Nephron (organoid): ENCODE measurements at regions not wholly inside any gene's neighbourhood (a gene's known extent, or its start where the extent isn't known, plus 50 kb on each side); places are given as distances from the start of the nearest gene placed in this dataset.

ENCODE experiments used
- H3K27ac Mint-ChIP-seq, 3 experiments: 2 replicates each; pipeline ENCODE4 v1.8.0; 2020; ENCODE audit warnings: mixed read lengths in 3 of 3, mild to moderate bottlenecking in 2 of 3, moderate library complexity in 1 of 3
- H3K27me3 Mint-ChIP-seq: 2 replicates; pipeline ENCODE4 v1.8.0; 2021; ENCODE audit warnings: low read depth, mild to moderate bottlenecking, moderate library complexity, mixed read lengths
- H3K36me3 Mint-ChIP-seq: 2 replicates; pipeline ENCODE4 v1.8.0; 2020; ENCODE audit warnings: low read depth, mixed read lengths
- H3K4me1 Mint-ChIP-seq: 2 replicates; pipeline ENCODE4 v1.8.0; 2020; ENCODE audit warnings: mixed read lengths
- H3K4me3 Mint-ChIP-seq, 3 experiments: 2 replicates each; pipeline ENCODE4 v1.8.0; 2020; ENCODE audit warnings: mild to moderate bottlenecking in 3 of 3, mixed read lengths in 3 of 3, moderate library complexity in 2 of 3
- H3K9me3 Mint-ChIP-seq: 2 replicates; pipeline ENCODE4 v1.8.0; 2020; ENCODE audit warnings: mixed read lengths
- TF ChIP-seq, protein P1 (sequence below), 3 experiments: fragments of 200-600 bp; sonication (generic); IDR thresholded peaks; one replicate each; pipeline ENCODE4 v1.5.0; 2021; ENCODE audit warnings: antibody characterized with exemption in 3 of 3; ENCODE audit not compliant: unreplicated experiment in 3 of 3

DNA sequence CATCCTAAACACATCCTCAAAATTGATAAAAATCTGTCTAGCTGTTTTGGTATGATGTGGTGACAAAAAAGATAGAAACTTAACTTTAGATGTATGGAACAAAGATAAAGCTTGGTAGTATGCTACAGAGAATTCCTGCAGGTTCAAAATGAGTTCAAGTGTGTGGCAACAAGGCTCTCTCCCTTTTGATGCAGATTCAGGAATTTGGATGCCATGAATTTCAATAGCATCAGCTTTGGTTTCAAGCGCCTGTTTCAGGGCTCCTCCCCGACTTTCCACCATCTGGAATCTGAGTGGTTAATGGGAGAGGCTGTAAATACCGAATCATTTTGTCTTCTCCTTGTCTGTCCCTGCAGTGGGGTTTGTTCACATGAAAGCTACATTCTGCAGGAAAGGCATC lies 180.6 kb downstream of the MTX2 start:
- H3K27ac Mint-ChIP-seq = no peak overlapping the region
- TF ChIP-seq, protein P1, sequence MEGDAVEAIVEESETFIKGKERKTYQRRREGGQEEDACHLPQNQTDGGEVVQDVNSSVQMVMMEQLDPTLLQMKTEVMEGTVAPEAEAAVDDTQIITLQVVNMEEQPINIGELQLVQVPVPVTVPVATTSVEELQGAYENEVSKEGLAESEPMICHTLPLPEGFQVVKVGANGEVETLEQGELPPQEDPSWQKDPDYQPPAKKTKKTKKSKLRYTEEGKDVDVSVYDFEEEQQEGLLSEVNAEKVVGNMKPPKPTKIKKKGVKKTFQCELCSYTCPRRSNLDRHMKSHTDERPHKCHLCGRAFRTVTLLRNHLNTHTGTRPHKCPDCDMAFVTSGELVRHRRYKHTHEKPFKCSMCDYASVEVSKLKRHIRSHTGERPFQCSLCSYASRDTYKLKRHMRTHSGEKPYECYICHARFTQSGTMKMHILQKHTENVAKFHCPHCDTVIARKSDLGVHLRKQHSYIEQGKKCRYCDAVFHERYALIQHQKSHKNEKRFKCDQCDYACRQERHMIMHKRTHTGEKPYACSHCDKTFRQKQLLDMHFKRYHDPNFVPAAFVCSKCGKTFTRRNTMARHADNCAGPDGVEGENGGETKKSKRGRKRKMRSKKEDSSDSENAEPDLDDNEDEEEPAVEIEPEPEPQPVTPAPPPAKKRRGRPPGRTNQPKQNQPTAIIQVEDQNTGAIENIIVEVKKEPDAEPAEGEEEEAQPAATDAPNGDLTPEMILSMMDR (IDR thresholded peaks at IDR 0.05; ENCODE audit: unreplicated experiment in 3 of 3) = no peak
- H3K4me3 Mint-ChIP-seq = no peak overlapping the region
- H3K4me1 Mint-ChIP-seq = peaks cover 57% of the 10 kb centered on the region
- H3K9me3 Mint-ChIP-seq = no peaks in the 10 kb centered on the region
- peaks cover 15% of the 10 kb centered on the region for H3K27me3 Mint-ChIP-seq
- H3K36me3 Mint-ChIP-seq = no peaks in the 10 kb centered on the region

DNA sequence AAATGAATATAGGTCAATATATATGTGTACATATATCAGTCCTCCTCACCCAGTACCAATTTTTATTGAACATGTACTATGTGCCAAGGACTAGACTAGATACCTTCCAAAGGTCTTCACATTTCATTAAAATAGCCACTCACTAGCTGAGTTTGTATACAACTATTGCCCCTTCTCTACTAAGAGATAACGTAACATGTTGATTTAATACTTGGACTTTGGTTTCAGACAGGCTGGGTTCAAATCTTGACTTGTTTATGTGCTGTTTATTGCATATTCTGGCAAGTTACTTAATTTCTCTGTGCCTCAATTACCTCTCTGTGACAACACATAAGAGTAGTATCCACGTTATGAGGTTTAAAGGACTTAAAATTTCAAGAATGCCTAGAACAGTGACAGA lies 184.5 kb downstream of the MTX2 start:
- no peak overlapping the region for H3K4me3 Mint-ChIP-seq
- H3K4me1 Mint-ChIP-seq = peaks cover 46% of the 10 kb centered on the region
- TF ChIP-seq, protein P1 (IDR thresholded peaks at IDR 0.05; ENCODE audit: unreplicated experiment in 3 of 3) = no peak
- H3K27ac Mint-ChIP-seq = peak overlapping the region; percentile 34 to 73 (median 41)
- no peaks in the 10 kb centered on the region for H3K9me3 Mint-ChIP-seq
- peaks cover 15% of the 10 kb centered on the region for H3K27me3 Mint-ChIP-seq
- H3K36me3 Mint-ChIP-seq = no peaks in the 10 kb centered on the region

DNA sequence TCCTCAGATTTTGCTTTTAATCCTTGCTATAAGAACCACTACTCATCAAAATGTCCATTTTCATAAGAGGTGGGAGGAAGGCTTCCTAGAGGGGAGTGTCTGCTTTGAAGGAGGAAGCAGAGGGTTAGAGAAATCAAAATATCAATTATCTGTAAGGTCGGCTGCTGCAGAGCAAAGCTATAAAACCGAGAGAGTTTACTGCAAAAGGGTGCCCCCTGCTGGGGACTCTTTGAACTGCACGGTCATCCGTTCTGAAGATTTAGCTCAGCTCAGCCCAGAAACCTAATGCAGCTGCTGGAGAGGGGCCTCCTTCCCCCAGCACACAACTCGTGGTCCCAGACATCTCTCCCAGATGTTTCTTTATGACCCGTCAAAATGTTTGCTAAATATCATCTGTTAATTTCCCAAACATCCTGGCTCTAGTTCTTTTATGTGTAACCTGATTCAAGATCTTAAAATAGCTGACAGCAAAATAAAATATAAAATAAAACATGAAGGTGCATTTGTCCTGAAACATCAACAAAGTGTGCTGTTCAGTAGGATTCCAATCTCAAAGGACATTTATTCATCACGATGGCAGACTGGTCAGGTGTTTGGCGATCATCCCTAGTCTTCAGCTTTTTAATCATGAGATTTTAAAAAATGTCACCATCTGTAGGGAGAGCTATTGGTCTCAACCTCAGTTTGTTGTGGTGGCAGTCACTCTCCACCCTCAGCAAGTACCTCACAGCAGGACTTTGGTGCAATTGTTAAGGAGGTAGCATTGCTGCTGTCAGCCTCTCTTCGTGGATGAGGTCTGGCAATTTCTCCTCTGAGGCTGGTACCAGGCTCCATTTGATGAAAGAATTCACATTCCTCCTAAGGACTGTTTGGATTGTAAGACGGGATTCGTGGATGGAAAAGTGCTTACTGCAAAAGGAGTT lies 185.9 kb downstream of the MTX2 start:
- TF ChIP-seq, protein P1 (IDR thresholded peaks at IDR 0.05; ENCODE audit: unreplicated experiment in 3 of 3) = peak; percentile 92 to 95 (median 94)
- H3K4me1 Mint-ChIP-seq = peaks cover 36% of the 10 kb centered on the region
- no peaks in the 10 kb centered on the region for H3K9me3 Mint-ChIP-seq
- H3K4me3 Mint-ChIP-seq = no peak overlapping the region
- no peaks in the 10 kb centered on the region for H3K36me3 Mint-ChIP-seq
- peaks cover 15% of the 10 kb centered on the region for H3K27me3 Mint-ChIP-seq
- H3K27ac Mint-ChIP-seq = peak overlapping the region; percentile 45 to 82 (median 73)

DNA sequence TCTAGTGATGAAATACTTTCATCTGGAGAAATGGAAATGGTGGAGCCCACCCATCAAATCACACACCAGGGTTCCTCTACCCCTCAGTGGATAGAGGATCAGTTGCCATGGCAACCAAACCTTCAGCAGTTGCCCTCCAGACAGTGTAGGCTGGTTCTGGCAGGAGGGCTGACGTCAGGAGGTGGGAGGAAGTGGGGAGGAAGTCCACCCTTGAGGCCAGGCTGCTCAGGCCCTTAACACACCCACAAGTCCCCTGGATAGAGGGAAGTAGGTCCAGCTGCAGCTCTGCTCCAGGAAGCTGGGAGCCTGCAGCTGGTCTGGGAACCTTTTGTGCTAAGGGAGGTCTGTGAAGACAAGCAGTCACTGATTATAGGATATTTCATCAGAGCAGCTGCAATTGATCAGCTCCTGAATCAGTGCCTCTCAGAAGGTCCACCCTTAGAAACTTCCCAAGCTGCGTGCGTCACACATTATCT lies 186.6 kb downstream of the MTX2 start:
- TF ChIP-seq, protein P1 (IDR thresholded peaks at IDR 0.05; ENCODE audit: unreplicated experiment in 3 of 3) = no peak
- no peak overlapping the region for H3K4me3 Mint-ChIP-seq
- peaks cover 29% of the 10 kb centered on the region for H3K4me1 Mint-ChIP-seq
- H3K9me3 Mint-ChIP-seq = no peaks in the 10 kb centered on the region
- H3K27me3 Mint-ChIP-seq = peaks cover 8% of the 10 kb centered on the region
- peak overlapping the region; percentile 45 to 82 (median 73) for H3K27ac Mint-ChIP-seq
- H3K36me3 Mint-ChIP-seq = no peaks in the 10 kb centered on the region

DNA sequence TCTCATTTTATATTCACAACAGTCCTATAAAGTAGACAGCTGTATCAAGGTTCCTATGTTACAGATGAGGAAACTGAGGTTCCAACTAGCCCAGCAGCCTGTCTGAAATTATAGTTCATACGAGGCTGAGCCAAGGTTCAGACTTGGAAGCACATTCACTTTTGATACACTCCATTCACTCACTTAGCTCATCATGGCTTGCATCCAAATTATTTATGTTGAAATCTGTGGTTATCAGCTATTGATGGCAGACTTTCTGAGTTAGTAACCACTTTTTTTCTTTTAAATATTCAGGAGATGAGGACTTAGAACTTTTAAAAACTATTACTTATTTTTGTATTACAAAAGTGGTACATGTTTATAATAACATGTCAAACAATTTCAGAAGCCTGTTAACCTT lies 188.2 kb downstream of the MTX2 start:
- TF ChIP-seq, protein P1 (IDR thresholded peaks at IDR 0.05; ENCODE audit: unreplicated experiment in 3 of 3) = no peak
- peaks cover 34% of the 10 kb centered on the region for H3K4me1 Mint-ChIP-seq
- H3K27me3 Mint-ChIP-seq = peaks cover 7% of the 10 kb centered on the region
- H3K27ac Mint-ChIP-seq = peak overlapping the region; percentile 17 to 34 (median 23)
- no peaks in the 10 kb centered on the region for H3K36me3 Mint-ChIP-seq
- no peaks in the 10 kb centered on the region for H3K9me3 Mint-ChIP-seq
- no peak overlapping the region for H3K4me3 Mint-ChIP-seq
